Left ventricle myocardium inferior (tissue), 1 donor: ENCODE measurements at regions not wholly inside any gene's neighbourhood (a gene's known extent, or its start where the extent isn't known, plus 50 kb on each side); places are given as distances from the start of the nearest gene placed in this dataset.

Experiments used
- DNase-seq: peaks from one replicate; pipeline ENCODE4 v3.0.0-alpha.2; 2020
- H3K27ac ChIP-seq: fragments of 200-600 bp; replicated peaks from 2 replicates; pipeline ENCODE4 v1.8.0; 2021
- H3K27me3 ChIP-seq: fragments of 200-600 bp; 2 replicates; pipeline ENCODE4 v1.8.0; 2021; ENCODE audit warnings: low read depth
- H3K36me3 ChIP-seq: fragments of 200-600 bp; 2 replicates; pipeline ENCODE4 v1.8.0; 2021
- H3K4me1 ChIP-seq: fragments of 200-600 bp; 2 replicates; pipeline ENCODE4 v1.8.0; 2021
- H3K4me3 ChIP-seq: fragments of 200-600 bp; 2 replicates; pipeline ENCODE4 v1.8.0; 2021; ENCODE audit warnings: mild to moderate bottlenecking, moderate library complexity
- H3K9me3 ChIP-seq: fragments of 200-600 bp; replicated peaks from 2 replicates; pipeline ENCODE4 v1.8.0; 2021
- intact Hi-C: fragments of 100-400 bp; cut with micrococcal nuclease; formaldehyde crosslinking; loops from one replicate; pipeline ENCODE4 v1.11.0; 2022
- TF ChIP-seq, protein P1 (sequence below): fragments of 200-600 bp; IDR thresholded peaks from 2 replicates; pipeline ENCODE4 v1.8.0; 2021; ENCODE audit warnings: antibody characterized with exemption, mild to moderate bottlenecking, borderline replicate concordance
- donor health status: DM: no; HTN: yes; CAD: no; lungs with severe emphysema.

DNA sequence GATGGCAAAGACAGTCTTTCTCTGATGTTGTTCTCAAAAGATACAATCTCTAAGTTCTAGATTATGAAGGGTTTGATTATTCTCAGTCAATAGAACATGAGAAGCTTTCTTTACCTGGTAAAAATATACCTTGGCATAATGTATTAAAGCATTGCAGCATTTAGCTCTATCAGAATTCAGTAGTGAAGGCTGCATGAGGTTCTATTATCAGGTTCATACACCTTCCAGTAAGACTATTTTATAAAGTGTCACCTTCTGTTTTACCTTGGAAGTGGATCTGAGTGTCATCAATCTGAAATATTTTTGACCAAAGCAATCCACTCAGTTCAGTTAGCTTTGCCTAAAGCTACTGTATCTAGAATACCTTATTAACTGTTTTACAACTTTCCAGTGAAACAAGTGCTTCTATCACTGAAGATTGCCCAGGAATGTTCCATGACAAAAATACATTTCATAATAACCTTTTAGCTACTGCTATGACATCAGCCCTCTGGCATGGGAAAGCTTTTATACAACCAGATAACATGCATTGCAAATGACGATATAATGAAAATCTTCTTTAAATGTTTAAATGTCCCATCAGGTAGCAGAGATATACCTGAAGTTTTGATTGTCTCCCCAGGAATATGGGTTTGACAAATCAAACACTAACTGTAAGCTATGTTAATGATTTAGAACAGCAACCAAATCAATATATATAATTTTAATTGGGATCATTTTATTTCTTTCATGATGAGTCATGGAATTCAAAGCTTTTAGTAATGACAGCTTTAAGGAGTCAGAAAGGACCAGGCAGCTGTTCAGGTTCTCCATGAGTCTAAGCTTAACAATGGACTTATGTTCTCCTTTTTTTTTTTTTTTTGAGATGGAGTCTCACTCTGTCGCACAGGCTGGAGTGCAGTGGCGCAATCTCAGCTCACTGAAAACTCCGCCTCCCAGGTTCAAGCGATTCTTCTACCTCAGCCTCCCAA, 72.2 kb downstream of the UFM1 start:
- Histone ChIP-seq H3K9me3 (peaks cover 6% of the 10 kb centered on the region), H3K36me3 (no peaks in the 10 kb centered on the region), H3K4me3 (no peak overlapping the region), H3K4me1 (peaks cover 16% of the 10 kb centered on the region), H3K27me3 (no peaks in the 10 kb centered on the region), H3K27ac (peak overlapping the region; percentile 44)
- no peak for DNase-seq
- intact Hi-C loops: no loop called here
- TF ChIP-seq, protein P1, sequence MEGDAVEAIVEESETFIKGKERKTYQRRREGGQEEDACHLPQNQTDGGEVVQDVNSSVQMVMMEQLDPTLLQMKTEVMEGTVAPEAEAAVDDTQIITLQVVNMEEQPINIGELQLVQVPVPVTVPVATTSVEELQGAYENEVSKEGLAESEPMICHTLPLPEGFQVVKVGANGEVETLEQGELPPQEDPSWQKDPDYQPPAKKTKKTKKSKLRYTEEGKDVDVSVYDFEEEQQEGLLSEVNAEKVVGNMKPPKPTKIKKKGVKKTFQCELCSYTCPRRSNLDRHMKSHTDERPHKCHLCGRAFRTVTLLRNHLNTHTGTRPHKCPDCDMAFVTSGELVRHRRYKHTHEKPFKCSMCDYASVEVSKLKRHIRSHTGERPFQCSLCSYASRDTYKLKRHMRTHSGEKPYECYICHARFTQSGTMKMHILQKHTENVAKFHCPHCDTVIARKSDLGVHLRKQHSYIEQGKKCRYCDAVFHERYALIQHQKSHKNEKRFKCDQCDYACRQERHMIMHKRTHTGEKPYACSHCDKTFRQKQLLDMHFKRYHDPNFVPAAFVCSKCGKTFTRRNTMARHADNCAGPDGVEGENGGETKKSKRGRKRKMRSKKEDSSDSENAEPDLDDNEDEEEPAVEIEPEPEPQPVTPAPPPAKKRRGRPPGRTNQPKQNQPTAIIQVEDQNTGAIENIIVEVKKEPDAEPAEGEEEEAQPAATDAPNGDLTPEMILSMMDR: no peak

DNA sequence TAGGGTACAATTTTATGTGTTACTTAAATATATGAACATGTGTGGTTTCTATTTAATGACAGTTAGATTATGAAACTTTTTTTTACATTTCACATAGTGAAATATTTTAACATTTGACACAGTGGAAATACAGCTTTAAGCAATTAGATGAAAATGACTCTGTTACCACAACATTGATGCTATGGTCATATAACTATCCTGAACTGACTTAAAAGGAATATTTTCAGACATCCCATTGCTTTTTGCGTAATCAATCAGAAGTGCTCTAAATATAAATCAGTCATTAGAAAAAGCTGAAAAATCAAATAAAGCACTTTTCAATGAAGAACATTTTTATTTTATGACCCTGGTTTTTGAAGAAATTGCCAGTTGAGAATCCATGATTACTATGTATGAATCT, 80.3 kb downstream of the UFM1 start:
- H3K4me3 ChIP-seq: no peak overlapping the region
- H3K36me3 ChIP-seq: no peaks in the 10 kb centered on the region
- H3K4me1 ChIP-seq: no peaks in the 10 kb centered on the region
- intact Hi-C loops: no loop called here
- DNase-seq: no peak
- TF ChIP-seq, protein P1: no peak
- no peaks in the 10 kb centered on the region for H3K9me3 ChIP-seq
- no peak overlapping the region for H3K27ac ChIP-seq
- H3K27me3 ChIP-seq: no peaks in the 10 kb centered on the region

DNA sequence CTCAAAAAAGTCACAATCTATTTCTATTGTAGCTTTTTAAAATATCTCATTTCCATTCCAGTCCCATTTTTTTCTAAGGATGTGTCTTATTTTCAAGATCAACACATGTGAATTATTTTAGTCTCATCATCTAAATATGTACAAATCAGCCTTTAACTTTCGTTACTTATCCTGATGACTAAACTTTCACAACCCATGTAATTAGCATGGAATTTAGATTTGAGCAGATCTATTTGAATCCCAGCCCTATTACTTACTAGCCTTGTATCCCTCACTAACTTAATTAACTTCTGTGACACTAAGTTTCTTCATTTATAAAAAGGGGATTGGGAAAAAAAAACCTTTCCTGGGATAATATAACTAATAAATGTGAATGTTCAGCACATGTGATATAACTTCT, 81.1 kb downstream of the UFM1 start:
- no peak overlapping the region for H3K4me3 ChIP-seq
- TF ChIP-seq, protein P1: no peak
- H3K27me3 ChIP-seq: no peaks in the 10 kb centered on the region
- DNase-seq: no peak
- no peaks in the 10 kb centered on the region for H3K4me1 ChIP-seq
- H3K36me3 ChIP-seq: no peaks in the 10 kb centered on the region
- H3K9me3 ChIP-seq: no peaks in the 10 kb centered on the region
- no peak overlapping the region for H3K27ac ChIP-seq
- intact Hi-C loops: no loop called here

DNA sequence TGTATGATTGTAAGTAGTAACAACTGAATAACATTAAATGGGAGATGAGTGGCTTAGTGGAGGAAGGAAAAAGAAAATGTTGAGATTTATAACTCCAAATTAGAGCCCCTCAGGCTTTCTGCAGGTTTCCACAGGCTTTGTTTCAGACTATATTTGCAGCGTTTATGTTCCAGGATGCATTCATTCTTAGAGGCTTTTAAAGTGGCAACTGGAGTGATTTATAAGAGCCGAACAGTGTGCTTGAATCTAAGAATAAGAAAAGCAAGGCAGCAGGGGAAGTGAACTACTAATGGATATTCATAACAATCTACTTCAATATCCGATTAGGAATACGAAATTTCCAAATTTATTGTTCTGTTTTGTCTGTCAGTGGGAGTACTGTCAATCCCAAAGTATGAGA, 91.0 kb downstream of the UFM1 start:
- Histone ChIP-seq H3K36me3 (no peaks in the 10 kb centered on the region), H3K27ac (no peak overlapping the region), H3K27me3 (no peaks in the 10 kb centered on the region), H3K9me3 (no peaks in the 10 kb centered on the region), H3K4me1 (no peaks in the 10 kb centered on the region), H3K4me3 (no peak overlapping the region)
- TF ChIP-seq, protein P1: no peak
- no peak for DNase-seq
- intact Hi-C loops: no loop called here

DNA sequence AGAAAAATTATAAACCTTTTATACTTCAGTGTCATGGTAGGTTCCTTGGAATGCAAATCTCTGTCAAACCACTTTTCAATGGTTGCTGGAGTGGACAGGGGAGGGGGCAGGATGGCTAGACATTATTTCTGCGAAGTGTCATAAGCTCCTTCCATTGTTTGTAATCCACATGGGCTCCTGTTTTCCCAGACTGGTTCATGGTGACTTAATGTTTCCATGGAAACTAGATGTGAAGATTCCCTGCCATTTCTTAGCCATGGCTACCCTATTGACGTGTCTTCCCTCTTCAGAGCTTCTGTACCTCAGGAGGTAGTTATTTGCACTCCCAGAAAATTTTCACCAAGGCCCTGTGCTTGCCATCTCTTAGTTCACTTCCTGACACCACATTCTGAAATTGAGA, 95.3 kb downstream of the UFM1 start:
- Histone ChIP-seq H3K27me3 (no peaks in the 10 kb centered on the region), H3K4me3 (no peak overlapping the region), H3K36me3 (no peaks in the 10 kb centered on the region), H3K9me3 (no peaks in the 10 kb centered on the region), H3K4me1 (no peaks in the 10 kb centered on the region), H3K27ac (no peak overlapping the region)
- TF ChIP-seq, protein P1: no peak
- intact Hi-C loops: no loop called here
- DNase-seq: no peak
